ENCODE measurements at regions not wholly inside any gene's neighbourhood (a gene's known extent, or its start where the extent isn't known, plus 50 kb on each side); places are given as distances from the start of the nearest gene placed in this dataset.

- 66 to 87% (median 83%) methylated on average over 2 of the region's 2 CpGs for WGBS, 3 donors
- intact Hi-C loops (cut with DNase I) = no loop called here
- no peaks in the 10 kb centered on the region for H3K27me3 ChIP-seq
- H3K27ac ChIP-seq = no peak overlapping the region
- H3K9me3 ChIP-seq = no peaks in the 10 kb centered on the region
- no peak overlapping the region for H3K4me3 ChIP-seq
- H3K4me1 ChIP-seq (ENCODE audit: insufficient read depth) = no peaks in the 10 kb centered on the region
- no peaks in the 10 kb centered on the region for H3K36me3 ChIP-seq
- no peak for DNase-seq
- TF ChIP-seq CTCF (IDR thresholded peaks at IDR 0.05) (no peak), EP300 (IDR thresholded peaks at IDR 0.05) (no peak), POLR2A (IDR thresholded peaks at IDR 0.05) (no peak)
Measured at GRCh38 chr20:24163506-24163905, 174.9 kb upstream of the GGTLC1 start.

GRCh38 chr20:24160563-24161281 is 172.1 kb upstream of the GGTLC1 start:
- TF ChIP-seq EP300 (IDR thresholded peaks at IDR 0.05) (no peak), POLR2A (IDR thresholded peaks at IDR 0.05) (no peak), CTCF (IDR thresholded peaks at IDR 0.05) (peak in 1 of 3 donors; percentile 32)
- Histone ChIP-seq H3K27me3 (no peaks in the 10 kb centered on the region), H3K4me3 (no peak overlapping the region), H3K36me3 (no peaks in the 10 kb centered on the region), H3K4me1 (ENCODE audit: insufficient read depth) (no peaks in the 10 kb centered on the region), H3K27ac (no peak overlapping the region), H3K9me3 (no peaks in the 10 kb centered on the region)
- WGBS, 3 donors = 4 to 11% (median 8%) methylated on average over 5 of the region's 5 CpGs
- DNase-seq = peak in 3 of 5 donors; percentile 26 to 58 (median 52)
- intact Hi-C loops (cut with DNase I) = no loop called here

- H3K27ac ChIP-seq = no peak overlapping the region
- no peaks in the 10 kb centered on the region for H3K27me3 ChIP-seq
- H3K36me3 ChIP-seq = no peaks in the 10 kb centered on the region
- TF ChIP-seq EP300 (IDR thresholded peaks at IDR 0.05) (no peak), CTCF (IDR thresholded peaks at IDR 0.05) (no peak), POLR2A (IDR thresholded peaks at IDR 0.05) (no peak)
- intact Hi-C loops (cut with DNase I) = no loop called here
- DNase-seq = no peak
- 14 to 25% (median 16%) methylated on average over 2 of the region's 2 CpGs for WGBS, 3 donors
- H3K9me3 ChIP-seq = no peaks in the 10 kb centered on the region
- no peaks in the 10 kb centered on the region for H3K4me1 ChIP-seq (ENCODE audit: insufficient read depth)
- no peak overlapping the region for H3K4me3 ChIP-seq
Measured at GRCh38 chr20:24158281-24158680, 169.7 kb upstream of the GGTLC1 start.

GRCh38 chr20:24157213-24157612 is 168.6 kb upstream of the GGTLC1 start:
- intact Hi-C loops (cut with DNase I) = no loop called here
- Histone ChIP-seq H3K36me3 (no peaks in the 10 kb centered on the region), H3K27ac (no peak overlapping the region), H3K27me3 (no peaks in the 10 kb centered on the region), H3K9me3 (no peaks in the 10 kb centered on the region), H3K4me1 (ENCODE audit: insufficient read depth) (no peaks in the 10 kb centered on the region), H3K4me3 (no peak overlapping the region)
- WGBS, 3 donors = 83 to 88% (median 86%) methylated on average over 4 of the region's 4 CpGs
- no peak for TF ChIP-seq EP300 (IDR thresholded peaks at IDR 0.05)
- no peak for TF ChIP-seq CTCF (IDR thresholded peaks at IDR 0.05)
- no peak for TF ChIP-seq POLR2A (IDR thresholded peaks at IDR 0.05)
- DNase-seq = no peak
